MCF 10A (cell line): ENCODE measurements at regions not wholly inside any gene's neighbourhood (a gene's known extent, or its start where the extent isn't known, plus 50 kb on each side); places are given as distances from the start of the nearest gene placed in this dataset.

Experiments used
- BruUV-seq: library from RNA; stranded (reverse); fragments of 400-500 nt; replicated peaks from 2 replicates; lab custom pipeline; 2021; lab: Mats Ljungman, UMichigan
- CTCF ChIA-PET: fragments of 300-600 bp; sonication (Branson Sonifier 250); formaldehyde crosslinking; extraction: SDS; loops from one replicate; lab custom pipeline; 2021; ENCODE audit warnings: antibody characterized with exemption, inconsistent platforms; lab: Yijun Ruan, JAX
- POLR2A ChIA-PET: fragments of 300-600, 350-650 bp; sonication (Branson Sonifier 250); formaldehyde crosslinking; extraction: SDS; loops from one replicate; lab custom pipeline; 2020; ENCODE audit warnings: antibody characterized with exemption, inconsistent platforms; lab: Yijun Ruan, JAX
- DNase-seq: peaks from one replicate; pipeline ENCODE4 v3.0.0-alpha.2; 2018; ENCODE audit not compliant: unreplicated experiment
- H3K27ac Mint-ChIP-seq: one replicate; pipeline ENCODE4 v1.8.0; 2022; ENCODE audit warnings: mild to moderate bottlenecking, low read depth, mixed read lengths; ENCODE audit not compliant: unreplicated experiment
- H3K27me3 Mint-ChIP-seq: one replicate; pipeline ENCODE4 v1.8.0; 2022; ENCODE audit warnings: mixed read lengths; ENCODE audit not compliant: insufficient read depth, unreplicated experiment
- H3K36me3 Mint-ChIP-seq: one replicate; pipeline ENCODE4 v1.8.0; 2022; ENCODE audit warnings: mild to moderate bottlenecking, moderate library complexity, mixed read lengths; ENCODE audit not compliant: insufficient read depth, unreplicated experiment
- H3K4me1 Mint-ChIP-seq: one replicate; pipeline ENCODE4 v1.8.0; 2022; ENCODE audit warnings: mixed read lengths; ENCODE audit not compliant: insufficient read depth, unreplicated experiment
- H3K4me3 Mint-ChIP-seq: one replicate; pipeline ENCODE4 v1.8.0; 2022; ENCODE audit warnings: mild to moderate bottlenecking, moderate library complexity, mixed read lengths; ENCODE audit not compliant: unreplicated experiment
- H3K9me3 Mint-ChIP-seq: one replicate; pipeline ENCODE4 v1.8.0; 2022; ENCODE audit warnings: mixed read lengths; ENCODE audit not compliant: unreplicated experiment
- CTCF ChIP-seq: fragments of 200-600 bp; IDR thresholded peaks from one replicate; pipeline ENCODE4 v1.8.0; 2022; ENCODE audit warnings: antibody characterized with exemption, mild to moderate bottlenecking; ENCODE audit not compliant: unreplicated experiment
- intact Hi-C: fragments of 100-400 bp; cut with micrococcal nuclease; formaldehyde crosslinking; loops from 2 replicates; pipeline ENCODE4 v1.14.1; 2022

GRCh38 chr10:20712774-20713173 lies 184.3 kb downstream of the NEBL start:
- no peaks in the 10 kb centered on the region for H3K4me1 Mint-ChIP-seq
- no peak overlapping the region for H3K4me3 Mint-ChIP-seq
- BruUV-seq: no TSS peak
- no peak for TF ChIP-seq CTCF
- peaks cover 3% of the 10 kb centered on the region for H3K9me3 Mint-ChIP-seq
- intact Hi-C loops: no loop called here
- H3K36me3 Mint-ChIP-seq: no peaks in the 10 kb centered on the region
- DNase-seq: no peak
- POLR2A ChIA-PET: no interaction called here
- no peaks in the 10 kb centered on the region for H3K27me3 Mint-ChIP-seq
- CTCF ChIA-PET: interaction anchor here (0.6 kb wide), 1 partner anchor 25 kb away, joined by 3 read pairs; no protein-coding TSS in a partner anchor
- no peak overlapping the region for H3K27ac Mint-ChIP-seq

- Mint-ChIP-seq H3K9me3 (peaks cover 7% of the 10 kb centered on the region), H3K4me3 (no peak overlapping the region), H3K36me3 (no peaks in the 10 kb centered on the region), H3K27ac (no peak overlapping the region), H3K27me3 (no peaks in the 10 kb centered on the region), H3K4me1 (no peaks in the 10 kb centered on the region)
- BruUV-seq: no TSS peak
- TF ChIP-seq CTCF: no peak
- DNase-seq: no peak
- POLR2A ChIA-PET: no interaction called here
- intact Hi-C loops: no loop called here
- CTCF ChIA-PET: no interaction called here
Observed at GRCh38 chr10:20709708-20710107, 187.4 kb downstream of the NEBL start.

- intact Hi-C loops: no loop called here
- no peaks in the 10 kb centered on the region for H3K27me3 Mint-ChIP-seq
- H3K4me1 Mint-ChIP-seq: no peaks in the 10 kb centered on the region
- ChIA-PET POLR2A (no interaction called here), CTCF (no interaction called here)
- no peak for TF ChIP-seq CTCF
- no peak for DNase-seq
- H3K36me3 Mint-ChIP-seq: no peaks in the 10 kb centered on the region
- H3K4me3 Mint-ChIP-seq: no peak overlapping the region
- no TSS peak for BruUV-seq
- H3K9me3 Mint-ChIP-seq: peaks cover 7% of the 10 kb centered on the region
- H3K27ac Mint-ChIP-seq: no peak overlapping the region
Observed at GRCh38 chr10:20708305-20708704, 188.8 kb downstream of the NEBL start.

- intact Hi-C loops: no loop called here
- ChIA-PET CTCF (no interaction called here), POLR2A (no interaction called here)
- BruUV-seq: no TSS peak
- Mint-ChIP-seq H3K4me3 (no peak overlapping the region), H3K36me3 (no peaks in the 10 kb centered on the region), H3K4me1 (no peaks in the 10 kb centered on the region), H3K27ac (no peak overlapping the region), H3K27me3 (no peaks in the 10 kb centered on the region), H3K9me3 (peaks cover 7% of the 10 kb centered on the region)
- no peak for DNase-seq
- no peak for TF ChIP-seq CTCF
Observed at GRCh38 chr10:20707251-20707650, 189.9 kb downstream of the NEBL start.
